SIG-M5 treated with dmso at 0.1 percent for 504 hours (cell line): ENCODE measurements at regions not wholly inside any gene's neighbourhood (a gene's known extent, or its start where the extent isn't known, plus 50 kb on each side); places are given as distances from the start of the nearest gene placed in this dataset.
"Not testable (repeated sequence)": the region's sequence is repeated elsewhere in the genome, so short reads cannot be mapped to it uniquely, and the experiment has no call there.

ENCODE experiments used
- DNase-seq: peaks from one replicate; lab custom pipeline; 2025; ENCODE audit not compliant: unreplicated experiment; lab: John Stamatoyannopoulos, UW

DNA sequence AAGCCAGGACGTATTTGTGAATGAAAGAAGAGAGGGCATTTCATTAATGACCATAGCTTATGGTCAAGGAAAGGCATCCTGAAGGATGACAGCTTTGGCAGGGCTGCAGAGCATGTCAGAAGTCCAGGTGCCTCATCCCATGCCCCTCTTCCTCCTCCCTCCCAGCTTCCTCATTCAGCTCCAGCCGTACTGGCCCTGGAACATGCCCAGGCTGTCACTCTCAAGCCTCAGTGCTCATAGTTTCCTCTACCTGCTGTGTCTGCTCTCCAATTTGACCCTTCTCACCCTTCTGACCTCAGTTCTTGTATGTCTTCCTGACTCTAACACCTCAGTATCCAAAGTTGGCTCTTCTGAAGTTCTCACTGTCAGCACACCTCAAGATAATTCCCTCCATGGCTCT lies 695.8 kb upstream of the HS6ST1 start:
- DNase-seq, result no peak

DNA sequence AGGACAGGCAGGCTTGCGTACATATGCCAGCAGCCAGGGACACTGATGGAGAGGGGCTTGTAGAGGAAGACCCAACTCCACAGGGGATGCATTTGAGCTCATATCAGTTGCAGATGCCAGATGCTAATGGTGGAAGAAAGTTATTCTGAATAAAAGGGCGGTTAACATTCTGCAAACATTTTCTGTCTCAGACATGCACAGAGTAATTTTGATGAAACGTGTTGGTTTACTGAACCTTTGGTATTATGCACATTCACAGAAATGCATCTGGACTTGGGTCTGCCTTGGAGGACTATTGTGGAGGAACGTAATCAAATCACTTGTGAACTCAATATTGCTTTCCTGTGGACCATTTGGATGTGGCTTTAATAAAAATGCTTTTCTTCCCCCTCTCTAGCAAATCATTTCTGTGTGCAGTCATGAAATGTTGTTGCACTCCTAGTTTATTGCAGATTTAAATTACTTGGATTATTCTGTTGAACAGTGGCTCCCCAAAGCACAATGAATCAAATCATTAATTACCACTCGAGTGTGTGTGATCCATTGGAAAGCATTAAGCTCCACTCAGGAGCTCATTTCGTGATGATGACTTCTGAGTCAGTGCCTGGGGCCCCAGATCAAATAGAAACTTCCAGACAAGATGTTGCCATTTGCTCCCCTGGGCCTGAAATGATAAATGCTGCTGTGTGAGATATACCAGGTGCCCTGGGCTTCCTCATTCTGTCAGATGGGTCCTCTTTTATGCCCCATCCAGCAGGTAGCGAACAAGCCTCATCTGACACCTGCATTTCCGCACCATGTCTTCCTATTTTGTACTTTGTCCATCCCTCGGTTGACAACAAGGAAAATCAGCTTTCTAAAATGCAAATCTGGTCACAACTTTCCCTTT lies 697.0 kb upstream of the HS6ST1 start:
- no peak for DNase-seq

DNA sequence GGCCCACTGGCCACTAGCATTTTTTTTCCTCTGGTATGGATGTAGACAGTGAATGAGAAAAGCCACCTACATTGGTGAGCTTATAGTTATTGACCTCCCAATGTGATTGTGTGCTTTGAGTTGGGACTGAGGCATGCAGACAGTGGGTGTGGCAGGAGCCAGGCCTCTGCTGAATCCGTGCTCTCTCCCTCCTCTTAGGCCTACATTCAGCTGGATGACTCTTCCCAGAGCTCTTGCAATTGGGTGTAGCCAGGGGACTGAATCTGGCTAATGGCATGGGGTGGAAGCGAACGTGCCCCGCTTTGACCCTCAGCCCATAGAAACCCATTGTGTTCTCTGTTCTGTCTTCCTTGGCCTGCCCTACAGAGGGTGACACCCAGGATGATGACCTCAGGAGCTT lies 698.3 kb upstream of the HS6ST1 start:
- no peak for DNase-seq

DNA sequence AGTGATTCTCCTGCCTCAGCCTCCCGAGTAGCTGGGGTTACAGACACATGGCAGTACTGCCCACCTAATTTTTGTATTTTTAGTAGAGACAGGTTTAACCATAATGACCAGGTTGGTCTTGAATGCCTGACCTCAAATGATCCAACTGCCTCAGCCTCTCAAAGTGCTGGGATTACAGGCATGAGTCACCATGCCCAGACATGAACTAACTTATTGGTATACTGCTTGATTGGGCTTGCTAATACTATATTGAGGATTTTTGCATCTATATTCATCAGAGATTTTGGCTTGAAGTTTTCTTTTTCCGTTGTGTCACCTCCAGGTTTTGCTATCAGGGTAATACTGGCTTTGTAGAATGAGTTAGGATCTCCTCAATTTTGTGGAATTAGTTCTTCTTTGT lies 706.1 kb upstream of the HS6ST1 start:
- DNase-seq, result no peak

- DNase-seq, result no peak
Observed at GRCh38 chr2:129035992-129036391, 717.3 kb upstream of the HS6ST1 start.

DNA sequence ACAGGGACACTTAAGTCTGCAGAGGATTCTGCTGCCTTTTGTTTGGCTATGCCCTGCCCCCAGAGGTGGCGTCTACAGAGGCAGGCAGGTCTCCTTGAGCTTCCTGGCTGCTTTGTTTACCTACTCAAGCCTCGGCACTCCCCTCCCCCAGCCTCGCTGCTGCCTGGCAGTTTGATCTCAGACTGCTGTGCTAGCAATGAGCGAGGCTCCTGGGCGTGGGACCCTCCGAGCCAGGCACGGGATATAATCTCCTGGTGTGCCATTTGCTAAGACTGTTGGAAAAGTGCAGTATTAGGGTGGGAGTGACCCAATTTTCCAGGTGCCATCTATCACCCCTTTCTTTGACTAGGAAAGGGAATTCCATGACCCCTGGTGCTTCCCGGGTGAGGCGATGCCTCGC lies 725.0 kb upstream of the HS6ST1 start:
- DNase-seq, result not testable (repeated sequence)

DNA sequence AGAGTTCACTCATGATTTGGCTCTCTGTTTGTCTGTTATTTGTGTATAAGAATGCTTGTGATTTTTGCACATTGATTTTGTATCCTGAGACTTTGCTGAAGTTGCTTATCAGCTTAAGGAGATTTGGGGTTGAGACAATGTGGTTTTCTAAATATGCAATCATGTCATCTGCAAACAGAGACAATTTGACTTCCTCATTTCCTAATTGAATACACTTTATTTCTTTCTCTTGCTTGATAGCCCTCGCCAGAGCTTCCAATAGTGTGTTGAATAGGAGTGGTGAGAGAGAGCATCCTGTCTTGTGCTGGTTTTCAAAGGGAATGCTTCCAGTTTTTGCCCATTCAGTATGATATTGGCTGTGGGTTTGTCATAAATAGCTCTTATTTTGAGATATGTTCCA lies 727.8 kb upstream of the HS6ST1 start:
- DNase-seq, result not testable (repeated sequence)

DNA sequence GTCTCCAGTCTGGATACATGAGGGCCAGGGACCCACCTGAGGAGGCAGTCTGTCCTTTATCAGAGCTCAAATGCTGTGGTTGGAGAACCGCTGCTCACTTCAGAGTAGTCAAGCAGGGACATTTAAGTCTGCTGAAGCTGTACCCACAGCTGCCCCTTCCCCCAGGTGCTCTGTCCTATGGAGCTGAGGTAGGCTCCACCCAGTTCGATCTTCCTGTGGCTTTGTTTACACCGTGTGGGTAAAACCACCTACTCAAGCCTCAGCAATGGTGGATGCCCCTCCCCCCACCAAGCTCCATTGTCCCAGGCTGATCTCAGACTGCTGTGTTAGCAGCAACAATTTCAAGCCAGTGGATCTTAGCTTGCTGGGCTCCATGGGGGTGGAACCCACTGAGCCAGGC lies 731.4 kb upstream of the HS6ST1 start:
- DNase-seq, result no peak

DNA sequence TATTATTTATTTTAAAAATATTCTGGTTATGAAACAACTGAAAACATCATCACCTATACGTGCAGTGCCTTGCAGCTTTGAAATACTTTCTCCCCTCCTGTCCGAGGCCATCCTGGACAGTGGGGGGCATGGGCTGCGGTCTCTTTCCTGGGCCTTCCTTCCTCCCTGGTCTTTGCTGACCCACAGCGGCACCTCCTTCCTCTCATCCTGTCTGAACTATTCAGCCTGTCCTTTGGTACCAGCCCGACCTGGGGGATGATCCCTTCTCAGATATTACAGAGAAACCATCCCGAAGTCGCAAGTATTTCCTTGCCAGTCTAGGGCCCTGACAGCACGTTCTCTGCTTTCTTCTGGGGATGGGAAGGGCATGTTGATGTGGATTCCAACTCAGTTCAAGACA lies 736.6 kb upstream of the HS6ST1 start:
- DNase-seq, result no peak

DNA sequence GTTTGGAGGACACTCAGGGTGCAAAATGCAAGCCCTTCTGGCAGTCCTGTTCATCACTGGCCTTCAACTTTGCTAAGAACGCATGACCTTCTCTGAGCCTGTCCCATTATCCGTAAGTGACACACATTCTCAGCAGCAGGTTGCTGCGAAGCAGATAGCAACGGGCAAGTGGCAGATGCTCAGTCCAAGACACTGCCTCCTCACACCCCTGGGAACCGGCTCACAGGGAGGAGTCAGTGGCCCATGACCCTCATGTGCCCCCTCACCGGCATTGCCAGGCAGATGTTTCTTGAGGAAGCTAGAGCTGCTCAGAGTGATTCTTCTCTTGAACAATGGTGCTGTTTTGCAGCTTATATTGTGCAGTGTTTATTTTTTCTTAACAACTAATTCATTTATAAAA lies 737.2 kb upstream of the HS6ST1 start:
- DNase-seq, result no peak

DNA sequence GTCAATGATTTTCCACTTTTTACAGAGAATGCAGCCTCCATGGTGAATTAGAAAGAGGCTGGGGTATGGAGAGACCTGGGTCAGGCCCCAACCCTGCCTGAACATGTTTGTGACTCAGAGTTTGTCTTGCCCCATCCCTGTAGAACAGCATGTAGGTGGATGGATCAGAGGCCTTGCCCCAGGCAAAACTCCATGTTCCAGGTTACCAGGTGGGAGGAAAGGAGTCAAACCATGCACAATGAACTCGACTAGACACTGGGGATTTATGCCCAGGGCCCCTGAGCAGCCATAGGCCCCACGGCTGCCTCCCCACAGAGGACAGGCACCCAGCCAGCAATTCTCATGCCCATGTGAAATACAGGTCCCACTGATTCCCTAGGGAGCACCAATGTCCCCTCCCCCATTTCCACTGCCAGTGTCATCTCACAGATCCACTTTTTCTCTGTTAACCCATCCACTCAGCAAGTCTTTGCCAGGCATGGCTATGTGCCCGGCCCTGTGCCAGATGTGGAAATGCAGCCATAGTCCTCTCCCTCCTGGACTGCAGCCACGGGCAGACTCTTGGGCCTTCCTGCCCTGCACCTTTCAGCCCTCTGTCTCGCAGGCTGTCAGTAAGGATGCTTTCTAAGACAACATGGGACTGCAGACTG lies 737.8 kb upstream of the HS6ST1 start:
- no peak for DNase-seq

GRCh38 chr2:129056959-129057317 lies 738.3 kb upstream of the HS6ST1 start:
- DNase-seq, result no peak

GRCh38 chr2:129058981-129059380 lies 740.3 kb upstream of the HS6ST1 start:
- DNase-seq, result peak; percentile 9

DNA sequence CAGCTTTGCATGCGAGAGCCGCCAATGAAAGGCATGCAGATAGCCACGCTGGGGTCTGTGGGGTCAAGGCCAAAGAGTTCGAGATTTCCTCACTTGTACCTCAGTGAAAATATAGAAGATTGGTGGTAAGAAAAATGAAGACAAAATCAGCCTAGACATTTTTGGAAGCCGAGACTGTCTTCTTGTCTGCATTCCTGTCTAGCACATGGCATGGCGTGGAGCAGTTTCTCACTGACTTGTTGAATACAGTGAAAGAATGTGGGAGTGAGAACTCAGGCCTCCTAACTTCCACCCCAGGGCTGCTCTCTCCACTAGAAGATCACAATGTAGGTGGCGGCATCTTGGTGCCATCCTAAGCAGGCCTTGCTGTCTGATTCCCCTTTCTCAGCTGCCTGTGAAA lies 740.8 kb upstream of the HS6ST1 start:
- DNase-seq, result no peak

DNA sequence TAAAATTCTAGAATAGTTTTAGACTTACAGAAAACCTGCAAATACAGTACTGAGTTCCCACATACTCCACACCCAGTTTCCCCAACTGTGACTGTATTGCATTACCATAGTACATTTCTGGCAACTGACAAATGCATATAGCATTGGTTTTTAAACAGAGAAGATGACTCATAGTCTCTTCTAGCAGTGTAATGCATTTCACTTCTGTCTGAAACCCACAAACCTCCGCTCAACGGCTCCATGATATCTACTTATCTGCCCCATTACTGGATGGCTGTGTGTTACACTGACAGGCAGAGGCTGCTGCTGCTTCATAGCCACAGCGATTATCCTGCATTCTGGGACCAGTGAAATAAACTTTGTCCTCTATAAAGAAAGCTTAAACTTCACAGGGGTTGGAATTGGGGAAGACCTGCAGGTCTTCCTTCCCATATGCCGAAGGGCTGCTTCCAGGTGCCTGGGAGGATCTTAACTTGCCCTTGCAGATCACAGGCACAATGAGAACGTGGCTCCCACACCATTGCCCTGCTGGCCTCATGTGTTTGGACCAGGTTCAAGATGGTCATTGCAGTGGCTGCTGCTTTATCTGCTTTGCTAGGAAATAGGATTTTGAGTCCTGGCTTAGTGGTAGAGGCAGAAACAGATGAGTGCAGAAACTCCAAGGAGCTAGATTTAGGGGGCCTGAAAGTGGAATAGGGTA lies 742.6 kb upstream of the HS6ST1 start:
- peak; percentile 57 for DNase-seq

- no peak for DNase-seq
Observed at GRCh38 chr2:129061769-129062121, 743.1 kb upstream of the HS6ST1 start.

GRCh38 chr2:129062146-129062912 lies 743.7 kb upstream of the HS6ST1 start:
- DNase-seq, result no peak

DNA sequence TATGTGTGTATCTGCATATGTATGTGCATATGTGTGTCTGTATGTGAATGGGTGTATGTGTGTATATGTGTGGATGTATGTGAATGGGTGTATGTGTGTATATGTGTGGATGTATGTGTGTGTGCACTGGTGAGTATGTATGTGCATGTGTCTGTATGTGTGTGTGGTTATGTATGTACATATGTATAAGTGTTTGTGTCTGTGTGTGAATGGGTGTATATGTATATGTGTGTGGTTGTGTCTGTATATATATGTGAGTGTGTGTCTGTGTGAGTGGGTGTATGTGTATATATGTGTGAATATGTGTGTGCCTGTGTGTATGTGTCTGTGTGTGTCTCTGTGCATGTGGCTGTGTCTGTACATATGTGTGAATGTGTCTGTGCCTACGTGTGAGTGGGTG lies 748.4 kb upstream of the HS6ST1 start:
- no peak for DNase-seq

DNA sequence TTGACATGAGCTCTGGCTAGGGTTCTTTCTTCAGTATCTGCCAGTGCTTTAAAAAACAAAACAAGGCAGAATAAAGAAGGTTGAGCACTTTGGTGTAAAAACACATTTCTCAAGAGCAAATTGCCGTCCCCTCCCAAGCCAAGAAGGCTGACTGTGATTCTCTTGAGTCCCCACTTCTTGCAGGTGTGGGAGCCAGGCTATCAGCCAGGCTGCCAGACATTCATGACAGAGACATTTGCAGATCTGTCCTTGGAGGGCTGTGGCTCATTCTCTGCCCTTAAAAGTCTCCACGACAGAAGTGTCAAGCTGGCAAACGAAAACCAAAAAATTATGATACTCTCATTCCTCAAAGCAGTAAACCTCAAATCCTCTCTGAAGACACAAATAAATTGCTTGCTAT lies 749.3 kb upstream of the HS6ST1 start:
- DNase-seq, result no peak

DNA sequence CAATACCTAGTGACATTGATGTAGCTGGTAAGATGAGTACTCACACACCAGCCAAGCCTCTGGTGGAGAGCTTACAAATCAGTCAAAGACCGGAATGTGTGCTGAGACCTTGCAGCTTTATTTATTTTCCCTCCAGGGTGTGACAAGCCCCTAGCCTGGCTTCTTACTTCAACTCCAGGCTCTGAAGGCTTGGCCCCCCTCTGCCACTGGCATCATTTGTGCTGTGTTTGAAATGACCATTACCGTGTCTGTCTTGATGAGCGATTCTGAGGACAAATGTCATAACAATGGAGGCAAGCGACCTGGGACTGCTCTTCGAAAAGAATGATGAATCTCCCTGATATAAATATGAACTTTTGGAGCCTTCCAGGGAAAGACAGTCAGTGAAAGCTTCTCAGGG lies 749.9 kb upstream of the HS6ST1 start:
- DNase-seq, result no peak

DNA sequence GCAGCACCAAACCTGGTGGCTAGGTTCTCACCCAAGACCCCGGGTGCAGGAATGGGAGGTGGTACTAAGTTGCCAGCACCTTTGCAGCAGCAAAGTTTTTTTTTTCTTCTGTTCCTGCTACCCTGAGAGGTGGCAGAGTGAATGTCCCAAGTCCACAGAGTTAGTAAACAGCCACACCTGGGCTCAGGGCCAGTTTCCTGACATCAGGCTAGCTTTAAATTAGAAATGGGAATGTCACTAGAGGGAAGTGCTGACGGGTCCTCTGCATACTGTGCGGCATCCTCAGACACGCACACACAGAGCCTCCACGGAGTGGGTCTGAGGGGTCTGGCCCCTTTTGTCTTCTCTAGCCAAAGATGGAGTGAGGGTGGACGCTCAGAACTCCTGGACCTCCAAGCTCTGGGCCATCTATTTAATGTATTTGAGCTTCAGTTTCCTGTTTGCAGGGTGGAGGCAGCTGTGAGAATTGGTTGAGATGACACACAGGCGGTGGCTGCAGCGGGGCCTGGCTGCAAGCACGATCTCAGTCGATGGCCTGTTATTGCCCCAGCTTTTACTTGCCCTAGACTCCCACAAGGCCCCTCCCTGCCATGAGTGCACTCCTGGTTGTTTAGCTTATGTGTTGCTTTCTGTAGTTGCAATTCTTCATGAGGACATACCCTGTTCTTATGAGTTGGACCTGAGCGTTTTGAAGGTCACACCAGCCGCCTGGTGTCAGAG lies 751.4 kb upstream of the HS6ST1 start:
- DNase-seq, result no peak
